ENCODE measurements at regions not wholly inside any gene's neighbourhood (a gene's known extent, or its start where the extent isn't known, plus 50 kb on each side); places are given as distances from the start of the nearest gene placed in this dataset.

DNA sequence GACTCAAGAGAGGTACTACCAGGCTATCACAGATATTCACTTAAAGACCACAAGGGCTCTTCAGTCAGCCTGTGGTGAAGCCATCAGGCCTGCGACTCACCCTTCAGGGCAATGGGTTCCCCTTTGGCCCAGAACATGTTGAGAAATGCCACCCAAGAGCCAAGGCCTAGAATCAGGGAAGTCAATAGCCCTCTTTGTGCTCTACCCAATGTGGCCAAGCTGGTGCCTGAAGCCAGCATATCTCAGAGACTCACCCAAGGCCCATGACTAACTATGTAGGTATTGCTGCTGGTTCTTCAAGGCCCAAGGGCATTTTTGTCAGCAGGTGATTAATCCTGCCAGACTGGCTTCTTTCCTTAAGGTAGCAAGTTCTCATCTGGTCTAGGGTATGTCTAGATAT, 338.9 kb upstream of the SETBP1 start:
- H3K36me3 Mint-ChIP-seq (ENCODE audit: insufficient read depth, unreplicated experiment): no peaks in the 10 kb centered on the region
- H3K27me3 Mint-ChIP-seq (ENCODE audit: insufficient read depth, unreplicated experiment): no peaks in the 10 kb centered on the region
- TF ChIP-seq, protein P1, sequence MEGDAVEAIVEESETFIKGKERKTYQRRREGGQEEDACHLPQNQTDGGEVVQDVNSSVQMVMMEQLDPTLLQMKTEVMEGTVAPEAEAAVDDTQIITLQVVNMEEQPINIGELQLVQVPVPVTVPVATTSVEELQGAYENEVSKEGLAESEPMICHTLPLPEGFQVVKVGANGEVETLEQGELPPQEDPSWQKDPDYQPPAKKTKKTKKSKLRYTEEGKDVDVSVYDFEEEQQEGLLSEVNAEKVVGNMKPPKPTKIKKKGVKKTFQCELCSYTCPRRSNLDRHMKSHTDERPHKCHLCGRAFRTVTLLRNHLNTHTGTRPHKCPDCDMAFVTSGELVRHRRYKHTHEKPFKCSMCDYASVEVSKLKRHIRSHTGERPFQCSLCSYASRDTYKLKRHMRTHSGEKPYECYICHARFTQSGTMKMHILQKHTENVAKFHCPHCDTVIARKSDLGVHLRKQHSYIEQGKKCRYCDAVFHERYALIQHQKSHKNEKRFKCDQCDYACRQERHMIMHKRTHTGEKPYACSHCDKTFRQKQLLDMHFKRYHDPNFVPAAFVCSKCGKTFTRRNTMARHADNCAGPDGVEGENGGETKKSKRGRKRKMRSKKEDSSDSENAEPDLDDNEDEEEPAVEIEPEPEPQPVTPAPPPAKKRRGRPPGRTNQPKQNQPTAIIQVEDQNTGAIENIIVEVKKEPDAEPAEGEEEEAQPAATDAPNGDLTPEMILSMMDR (IDR thresholded peaks at IDR 0.05; ENCODE audit: unreplicated experiment): no peak
- H3K27ac Mint-ChIP-seq (ENCODE audit: low read depth, unreplicated experiment): peak overlapping the region; percentile 78
- H3K4me3 Mint-ChIP-seq (ENCODE audit: unreplicated experiment): no peak overlapping the region
- DNase-seq (ENCODE audit: unreplicated experiment): peak; percentile 76
- H3K9me3 Mint-ChIP-seq (ENCODE audit: unreplicated experiment): peaks cover 12% of the 10 kb centered on the region
- intact Hi-C loops (cut with micrococcal nuclease): no loop called here
- H3K4me1 Mint-ChIP-seq (ENCODE audit: insufficient read depth, unreplicated experiment): peaks cover 16% of the 10 kb centered on the region
- CTCF ChIA-PET: interaction anchor here (0.6 kb wide), 1 partner anchor 1225 kb away, joined by 3 read pairs; no protein-coding TSS in a partner anchor
- POLR2A ChIA-PET: no interaction called here
- no TSS peak for BruUV-seq (replicated peaks)

DNA sequence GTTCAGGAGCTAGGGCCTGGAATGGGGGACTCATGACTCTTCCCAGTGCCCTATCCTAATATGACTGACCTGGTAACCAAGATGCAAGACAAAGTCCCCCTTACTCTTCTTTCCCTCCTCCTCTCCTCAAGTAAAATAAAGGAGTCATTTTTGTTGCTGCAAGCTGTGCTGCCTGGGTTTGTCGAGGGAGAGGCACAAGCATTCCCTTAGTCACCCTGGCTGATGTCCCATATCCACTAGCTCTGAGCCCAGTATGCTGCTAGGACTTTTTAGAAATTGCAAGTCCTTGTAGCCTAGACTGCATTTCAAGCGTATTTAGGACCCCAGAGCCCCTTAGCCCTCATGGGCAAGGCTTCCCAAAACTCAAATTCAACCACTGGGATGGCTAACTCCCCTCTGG, 338.5 kb upstream of the SETBP1 start:
- Mint-ChIP-seq H3K27ac (ENCODE audit: low read depth, unreplicated experiment) (peak overlapping the region; percentile 78), H3K4me3 (ENCODE audit: unreplicated experiment) (no peak overlapping the region), H3K36me3 (ENCODE audit: insufficient read depth, unreplicated experiment) (no peaks in the 10 kb centered on the region), H3K4me1 (ENCODE audit: insufficient read depth, unreplicated experiment) (peaks cover 16% of the 10 kb centered on the region), H3K27me3 (ENCODE audit: insufficient read depth, unreplicated experiment) (no peaks in the 10 kb centered on the region), H3K9me3 (ENCODE audit: unreplicated experiment) (peaks cover 12% of the 10 kb centered on the region)
- DNase-seq (ENCODE audit: unreplicated experiment): peak; percentile 56
- no TSS peak for BruUV-seq (replicated peaks)
- TF ChIP-seq, protein P1 (IDR thresholded peaks at IDR 0.05; ENCODE audit: unreplicated experiment): no peak
- ChIA-PET CTCF (interaction anchor here (0.6 kb wide), 1 partner anchor 1225 kb away, joined by 3 read pairs; no protein-coding TSS in a partner anchor), POLR2A (no interaction called here)
- intact Hi-C loops (cut with micrococcal nuclease): no loop called here

DNA sequence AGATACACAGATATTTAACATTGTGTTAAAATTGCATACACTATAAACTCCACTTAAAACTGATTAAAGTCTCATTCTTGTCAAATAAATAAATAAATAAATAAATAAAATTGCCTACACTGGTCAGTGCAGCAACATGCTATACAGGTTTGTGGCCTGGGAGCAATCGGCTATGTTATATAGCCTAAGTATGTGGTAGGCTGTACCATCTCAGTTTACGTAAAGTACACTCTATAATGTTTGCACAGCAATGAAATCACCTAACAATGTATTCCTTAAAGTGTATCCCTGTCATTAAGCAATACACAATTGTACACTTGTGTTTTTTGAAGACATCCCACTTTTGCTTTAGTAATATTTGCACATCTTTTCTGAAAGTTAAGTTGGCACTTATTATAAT, 337.7 kb upstream of the SETBP1 start:
- H3K36me3 Mint-ChIP-seq (ENCODE audit: insufficient read depth, unreplicated experiment): no peaks in the 10 kb centered on the region
- DNase-seq (ENCODE audit: unreplicated experiment): no peak
- intact Hi-C loops (cut with micrococcal nuclease): no loop called here

DNA sequence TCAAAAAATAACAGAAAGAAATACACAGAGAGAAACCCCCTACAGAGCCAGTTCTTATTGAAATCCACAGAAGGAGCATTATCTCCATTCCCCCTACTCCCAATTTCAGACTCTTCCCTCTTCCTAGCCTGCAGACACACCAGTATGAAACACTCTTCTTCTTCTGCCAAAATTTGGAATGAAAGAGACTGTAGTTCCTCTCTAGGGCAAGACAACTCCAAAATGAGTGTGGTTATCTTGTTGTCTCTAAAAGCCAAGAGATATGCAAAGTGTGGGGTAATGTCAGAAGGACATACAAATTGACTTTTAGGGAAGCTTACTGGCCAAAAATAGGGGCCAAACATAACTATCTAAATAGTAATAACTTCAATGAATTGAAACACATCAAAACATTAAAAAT, 337.1 kb upstream of the SETBP1 start:
- H3K27me3 Mint-ChIP-seq (ENCODE audit: insufficient read depth, unreplicated experiment): no peaks in the 10 kb centered on the region
- BruUV-seq (replicated peaks): no TSS peak
- no peaks in the 10 kb centered on the region for H3K36me3 Mint-ChIP-seq (ENCODE audit: insufficient read depth, unreplicated experiment)
- H3K27ac Mint-ChIP-seq (ENCODE audit: low read depth, unreplicated experiment): no peak overlapping the region
- TF ChIP-seq, protein P1 (IDR thresholded peaks at IDR 0.05; ENCODE audit: unreplicated experiment): no peak
- intact Hi-C loops (cut with micrococcal nuclease): no loop called here
- H3K4me1 Mint-ChIP-seq (ENCODE audit: insufficient read depth, unreplicated experiment): peaks cover 16% of the 10 kb centered on the region
- no peak overlapping the region for H3K4me3 Mint-ChIP-seq (ENCODE audit: unreplicated experiment)
- H3K9me3 Mint-ChIP-seq (ENCODE audit: unreplicated experiment): peaks cover 3% of the 10 kb centered on the region
- ChIA-PET POLR2A (no interaction called here), CTCF (interaction anchor here (1.2 kb wide), 1 partner anchor 9 kb away, joined by 3 read pairs; no protein-coding TSS in a partner anchor)
- DNase-seq (ENCODE audit: unreplicated experiment): no peak

More for the DNA sequence above, 337.7 kb upstream of the SETBP1 start:
- no peaks in the 10 kb centered on the region for H3K27me3 Mint-ChIP-seq (ENCODE audit: insufficient read depth, unreplicated experiment)
- TF ChIP-seq, protein P1 (IDR thresholded peaks at IDR 0.05; ENCODE audit: unreplicated experiment): no peak
- H3K9me3 Mint-ChIP-seq (ENCODE audit: unreplicated experiment): peaks cover 9% of the 10 kb centered on the region
- no peak overlapping the region for H3K4me3 Mint-ChIP-seq (ENCODE audit: unreplicated experiment)
- ChIA-PET CTCF (no interaction called here), POLR2A (no interaction called here)
- BruUV-seq (replicated peaks): no TSS peak
- H3K27ac Mint-ChIP-seq (ENCODE audit: low read depth, unreplicated experiment): peak overlapping the region; percentile 78
- H3K4me1 Mint-ChIP-seq (ENCODE audit: insufficient read depth, unreplicated experiment): peaks cover 16% of the 10 kb centered on the region
